ENCODE measurements at regions not wholly inside any gene's neighbourhood (a gene's known extent, or its start where the extent isn't known, plus 50 kb on each side); places are given as distances from the start of the nearest gene placed in this dataset.

DNA sequence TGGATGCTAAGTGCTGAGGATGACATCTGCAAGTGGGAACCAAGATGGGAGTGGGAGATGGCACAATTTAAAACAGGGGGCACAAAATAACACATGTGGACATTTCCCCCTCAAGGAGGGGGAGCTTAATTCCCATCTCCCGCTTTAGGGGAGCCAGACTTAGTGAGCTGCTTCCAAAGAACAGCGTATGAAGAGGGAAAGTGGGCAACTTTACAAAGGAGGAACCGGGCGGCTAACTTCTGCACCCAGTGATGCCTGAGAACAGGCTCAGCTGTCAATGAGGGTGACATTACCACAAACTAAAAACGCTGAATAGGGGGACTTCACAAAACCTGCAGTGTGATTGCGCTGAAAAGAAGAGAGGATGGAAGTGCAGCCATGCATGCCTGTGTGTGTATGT is 95.5 kb upstream of the NXT1 start:
- ATAC-seq (ENCODE audit: low read depth) (no peak), DNase-seq (no peak)
- intact Hi-C loops (cut with micrococcal nuclease), result no loop called here
- Histone ChIP-seq H3K27me3 (replicated peaks in 1 of 4; ENCODE audit: control extremely low read depth in 1 of 4, control insufficient read depth in 3 of 4, insufficient read depth in 4 of 4, low read length in 3 of 4) (peaks cover 0 to 4% (median 2%) of the 10 kb centered on the region in 4 experiments), H3K79me2 (ENCODE audit: control insufficient read depth, insufficient read depth, low read length) (no peaks in the 10 kb centered on the region), H3K4me3 (ENCODE audit: control extremely low read depth in 1 of 5, extremely low read depth in 1 of 5, insufficient read depth in 1 of 5, low read depth in 2 of 5, low read length in 4 of 5) (no peak overlapping the region), H3K4me2 (replicated peaks; ENCODE audit: low read depth, low read length, poor library complexity, severe bottlenecking) (no peak overlapping the region), H4K20me1 (ENCODE audit: control insufficient read depth, insufficient read depth, low read length, poor library complexity, severe bottlenecking) (no peaks in the 10 kb centered on the region), H3K9ac (ENCODE audit: low read length) (no peak overlapping the region), H3K27ac (ENCODE audit: low read length in 2 of 2) (no peak overlapping the region), H2AFZ (ENCODE audit: insufficient read depth, low read depth, low read length, poor library complexity, severe bottlenecking) (no peak overlapping the region), H3K4me1 (ENCODE audit: control insufficient read depth in 2 of 2, insufficient read depth in 2 of 2, low read length in 2 of 2) (no peaks in the 10 kb centered on the region), H3K9me3 (ENCODE audit: control extremely low read depth in 1 of 3, control insufficient read depth in 2 of 3, insufficient read depth in 1 of 3, low read length in 2 of 3) (no peaks in the 10 kb centered on the region), H3K36me3 (replicated peaks in 1 of 2; ENCODE audit: control extremely low read depth in 1 of 2, control insufficient read depth in 1 of 2, extremely low read depth in 1 of 2, insufficient read depth in 2 of 2, low read length in 1 of 2) (no peaks in the 10 kb centered on the region)
- H3K4me3 Mint-ChIP-seq, result no peak overlapping the region
- no peaks in the 10 kb centered on the region for H3K9me3 Mint-ChIP-seq (ENCODE audit: insufficient read depth)
- H3K27me3 Mint-ChIP-seq, result peaks cover 11% of the 10 kb centered on the region
- H3K27ac Mint-ChIP-seq, result no peak overlapping the region
- no peaks in the 10 kb centered on the region for H3K4me1 Mint-ChIP-seq
- TF ChIP-seq, protein P1, sequence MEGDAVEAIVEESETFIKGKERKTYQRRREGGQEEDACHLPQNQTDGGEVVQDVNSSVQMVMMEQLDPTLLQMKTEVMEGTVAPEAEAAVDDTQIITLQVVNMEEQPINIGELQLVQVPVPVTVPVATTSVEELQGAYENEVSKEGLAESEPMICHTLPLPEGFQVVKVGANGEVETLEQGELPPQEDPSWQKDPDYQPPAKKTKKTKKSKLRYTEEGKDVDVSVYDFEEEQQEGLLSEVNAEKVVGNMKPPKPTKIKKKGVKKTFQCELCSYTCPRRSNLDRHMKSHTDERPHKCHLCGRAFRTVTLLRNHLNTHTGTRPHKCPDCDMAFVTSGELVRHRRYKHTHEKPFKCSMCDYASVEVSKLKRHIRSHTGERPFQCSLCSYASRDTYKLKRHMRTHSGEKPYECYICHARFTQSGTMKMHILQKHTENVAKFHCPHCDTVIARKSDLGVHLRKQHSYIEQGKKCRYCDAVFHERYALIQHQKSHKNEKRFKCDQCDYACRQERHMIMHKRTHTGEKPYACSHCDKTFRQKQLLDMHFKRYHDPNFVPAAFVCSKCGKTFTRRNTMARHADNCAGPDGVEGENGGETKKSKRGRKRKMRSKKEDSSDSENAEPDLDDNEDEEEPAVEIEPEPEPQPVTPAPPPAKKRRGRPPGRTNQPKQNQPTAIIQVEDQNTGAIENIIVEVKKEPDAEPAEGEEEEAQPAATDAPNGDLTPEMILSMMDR (IDR thresholded peaks at IDR 0.05), result no peak
- TF ChIP-seq EZH2 (IDR thresholded peaks at IDR 0.05; ENCODE audit: borderline replicate concordance, insufficient read depth, low read depth, low read length, poor library complexity, severe bottlenecking), result no peak
- CTCF ChIA-PET, result no interaction called here
- POLR2A ChIA-PET, result no interaction called here
- WGBS (ENCODE audit: insufficient coverage), result 83% methylated on average over 6 of the region's 6 CpGs

- Histone ChIP-seq H3K27me3 (replicated peaks in 1 of 4; ENCODE audit: control extremely low read depth in 1 of 4, control insufficient read depth in 3 of 4, insufficient read depth in 4 of 4, low read length in 3 of 4) (peaks cover 0 to 4% (median 2%) of the 10 kb centered on the region in 4 experiments), H3K27ac (ENCODE audit: low read length in 2 of 2) (no peak overlapping the region), H3K9me3 (ENCODE audit: control extremely low read depth in 1 of 3, control insufficient read depth in 2 of 3, insufficient read depth in 1 of 3, low read length in 2 of 3) (no peaks in the 10 kb centered on the region), H2AFZ (ENCODE audit: insufficient read depth, low read depth, low read length, poor library complexity, severe bottlenecking) (no peak overlapping the region), H3K4me3 (ENCODE audit: control extremely low read depth in 1 of 5, extremely low read depth in 1 of 5, insufficient read depth in 1 of 5, low read depth in 2 of 5, low read length in 4 of 5) (no peak overlapping the region), H3K4me2 (replicated peaks; ENCODE audit: low read depth, low read length, poor library complexity, severe bottlenecking) (no peak overlapping the region), H3K4me1 (ENCODE audit: control insufficient read depth in 2 of 2, insufficient read depth in 2 of 2, low read length in 2 of 2) (no peaks in the 10 kb centered on the region), H4K20me1 (ENCODE audit: control insufficient read depth, insufficient read depth, low read length, poor library complexity, severe bottlenecking) (no peaks in the 10 kb centered on the region), H3K79me2 (ENCODE audit: control insufficient read depth, insufficient read depth, low read length) (no peaks in the 10 kb centered on the region), H3K9ac (ENCODE audit: low read length) (no peak overlapping the region), H3K36me3 (replicated peaks in 1 of 2; ENCODE audit: control extremely low read depth in 1 of 2, control insufficient read depth in 1 of 2, extremely low read depth in 1 of 2, insufficient read depth in 2 of 2, low read length in 1 of 2) (no peaks in the 10 kb centered on the region)
- H3K4me1 Mint-ChIP-seq, result no peaks in the 10 kb centered on the region
- DNase-seq (no peak), ATAC-seq (ENCODE audit: low read depth) (no peak)
- TF ChIP-seq, protein P1 (IDR thresholded peaks at IDR 0.05), result no peak
- TF ChIP-seq EZH2 (IDR thresholded peaks at IDR 0.05; ENCODE audit: borderline replicate concordance, insufficient read depth, low read depth, low read length, poor library complexity, severe bottlenecking), result no peak
- H3K27ac Mint-ChIP-seq, result no peak overlapping the region
- ChIA-PET CTCF (no interaction called here), POLR2A (no interaction called here)
- H3K9me3 Mint-ChIP-seq (ENCODE audit: insufficient read depth), result no peaks in the 10 kb centered on the region
- no peak overlapping the region for H3K4me3 Mint-ChIP-seq
- 70% methylated on average over 1 of the region's 2 CpGs for WGBS (ENCODE audit: insufficient coverage)
- H3K27me3 Mint-ChIP-seq, result peaks cover 11% of the 10 kb centered on the region
- intact Hi-C loops (cut with micrococcal nuclease), result no loop called here
These were observed 96.1 kb upstream of the NXT1 start for GRCh38 chr20:23254505-23254904.
